Stomach (tissue), 4 donors: ENCODE measurements at regions not wholly inside any gene's neighbourhood (a gene's known extent, or its start where the extent isn't known, plus 50 kb on each side); places are given as distances from the start of the nearest gene placed in this dataset.

ENCODE experiments used
- CTCF ChIP-seq, 7 experiments: fragments of 450-650 bp in 4 of 7; fragments of 200-600 bp in 3 of 7; sonication (generic) in 3 of 7; IDR thresholded peaks; one replicate each; pipeline ENCODE4 v1.5.1; 2016 to 2019; ENCODE audit warnings: antibody characterized with exemption in 7 of 7, control low read depth in 2 of 7, mild to moderate bottlenecking in 1 of 7
- POLR2A ChIP-seq, 4 donors: fragments of 450-650 bp; IDR thresholded peaks; one replicate each; pipeline ENCODE4 v1.6.1; 2016; ENCODE audit warnings: antibody characterized with exemption in 4 of 4, control low read depth in 2 of 4, mild to moderate bottlenecking in 1 of 4, moderate library complexity in 1 of 4
- POLR2AphosphoS5 ChIP-seq, 3 donors: sonication (generic); formaldehyde crosslinking; IDR thresholded peaks; one replicate each; pipeline ENCODE4 v1.6.1; 2016; ENCODE audit warnings: antibody characterized with exemption in 3 of 3

- no peak for TF ChIP-seq POLR2AphosphoS5 (IDR thresholded peaks at IDR 0.05)
- no peak for TF ChIP-seq CTCF (IDR thresholded peaks at IDR 0.05)
- TF ChIP-seq POLR2A (IDR thresholded peaks at IDR 0.05) = no peak
Measured at GRCh38 chr9:15010581-15010980, 100.4 kb upstream of the FREM1 start.
